ENCODE measurements at regions not wholly inside any gene's neighbourhood (a gene's known extent, or its start where the extent isn't known, plus 50 kb on each side); places are given as distances from the start of the nearest gene placed in this dataset.
"Not testable (repeated sequence)": the region's sequence is repeated elsewhere in the genome, so short reads cannot be mapped to it uniquely, and the experiment has no call there.

DNA sequence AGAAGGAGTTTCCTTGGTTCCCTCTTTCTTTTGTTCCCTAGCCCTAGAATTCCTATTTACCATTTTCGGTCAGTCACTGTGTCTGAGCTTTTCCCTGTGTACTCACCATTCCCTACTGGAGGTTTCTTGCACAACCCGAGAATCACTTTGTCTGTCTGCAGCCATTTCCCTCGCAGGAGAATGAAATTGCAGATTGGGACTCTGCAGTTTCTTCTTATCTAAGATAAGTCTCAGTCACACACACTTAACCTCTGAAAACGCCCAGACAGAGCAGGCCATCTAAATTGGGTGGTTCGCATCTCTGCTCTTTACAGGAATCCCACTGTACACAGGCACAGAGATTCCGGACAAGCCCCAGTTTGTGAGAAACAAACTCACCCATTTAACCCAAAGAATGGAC, 58.6 kb upstream of the CNTNAP2 start:
- DNase-seq, result no peak

DNA sequence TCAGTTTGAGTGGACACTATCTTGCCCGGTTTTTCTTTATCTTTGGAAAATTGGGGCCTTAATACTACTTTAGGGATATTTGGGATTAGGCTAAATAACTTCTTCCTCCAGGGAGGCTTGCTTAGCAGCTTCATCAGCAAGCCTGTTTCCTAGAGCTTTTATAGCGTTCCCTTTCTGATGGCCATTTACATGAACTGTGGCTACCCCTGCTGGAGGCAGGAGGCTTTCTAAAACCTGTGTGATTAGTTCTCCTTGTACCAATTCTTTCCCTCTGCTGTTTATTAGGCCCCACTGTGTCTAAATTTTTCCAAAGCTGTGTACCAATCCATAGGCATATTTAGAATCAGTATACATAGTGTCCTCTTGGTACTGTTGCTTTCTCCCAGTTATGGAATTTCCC, 61.7 kb upstream of the CNTNAP2 start:
- DNase-seq, result no peak

GRCh38 chr7:146053492-146053891, 63.1 kb upstream of the CNTNAP2 start:
- DNase-seq, result no peak

GRCh38 chr7:146043310-146043709, 73.3 kb upstream of the CNTNAP2 start:
- not testable (repeated sequence) for DNase-seq

GRCh38 chr7:146028251-146028750, 88.3 kb upstream of the CNTNAP2 start:
- no peak for DNase-seq

DNA sequence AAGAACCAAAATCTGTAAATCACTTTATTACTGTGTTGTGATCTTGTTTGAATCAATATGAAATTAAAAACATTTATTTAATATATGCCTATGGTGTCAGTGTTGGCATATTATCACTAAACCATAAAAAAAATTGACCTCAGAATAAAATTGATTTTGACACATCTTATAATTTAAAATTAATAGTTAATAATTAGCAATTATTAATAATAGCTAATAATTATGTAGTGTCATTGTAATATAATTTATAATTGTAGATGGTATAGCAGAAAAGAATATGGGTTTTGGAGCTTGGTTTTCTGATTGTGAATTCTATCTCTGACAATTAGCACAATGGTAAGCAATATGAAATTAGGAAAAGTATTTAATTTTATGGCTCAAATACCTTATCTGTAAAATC, 89.4 kb upstream of the CNTNAP2 start:
- DNase-seq, result no peak

- DNase-seq, result no peak
Measured at GRCh38 chr7:146022776-146023175, 93.8 kb upstream of the CNTNAP2 start.

DNA sequence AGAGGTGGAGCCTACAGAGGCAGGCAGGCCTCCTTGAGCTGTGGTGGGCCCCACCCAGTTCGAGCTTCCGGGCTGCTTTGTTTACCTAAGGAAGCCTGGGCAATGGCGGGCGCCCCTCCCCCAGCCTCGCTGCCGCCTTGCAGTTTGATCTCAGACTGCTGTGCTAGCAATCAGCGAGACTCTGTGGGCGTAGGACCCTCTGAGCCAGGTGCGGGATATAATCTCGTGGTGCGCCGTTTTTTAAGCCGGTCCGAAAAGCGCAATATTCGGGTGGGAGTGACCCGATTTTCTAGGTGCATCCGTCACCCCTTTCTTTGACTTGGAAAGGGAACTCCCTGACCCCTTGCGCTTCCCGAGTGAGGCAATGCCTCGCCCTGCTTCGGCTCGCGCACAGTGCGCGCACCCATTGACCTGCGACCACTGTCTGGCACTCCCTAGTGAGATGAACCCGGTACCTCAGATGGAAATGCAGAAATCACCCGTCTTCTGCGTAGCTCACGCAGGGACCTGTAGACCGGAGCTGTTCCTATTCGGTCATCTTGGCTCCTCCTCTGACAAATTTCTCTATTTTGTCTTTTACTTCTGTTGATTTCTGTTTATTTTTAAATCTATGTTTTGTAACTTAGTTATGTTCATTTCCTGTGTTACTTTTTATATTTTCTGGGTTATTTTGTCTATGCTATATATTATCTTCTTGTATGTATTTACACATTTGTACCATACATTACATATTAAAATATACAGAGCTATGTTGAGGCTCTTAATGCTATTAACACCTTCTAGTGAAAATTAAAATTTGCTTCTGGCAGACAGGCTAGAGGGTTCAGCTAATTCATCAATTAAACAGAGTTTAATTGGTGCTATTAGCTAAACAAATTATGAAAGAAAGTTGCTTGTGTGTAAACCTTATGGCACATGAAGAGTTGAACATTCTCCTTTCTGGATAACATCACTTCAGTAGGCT, 97.3 kb upstream of the CNTNAP2 start:
- DNase-seq, result not testable (repeated sequence)

DNA sequence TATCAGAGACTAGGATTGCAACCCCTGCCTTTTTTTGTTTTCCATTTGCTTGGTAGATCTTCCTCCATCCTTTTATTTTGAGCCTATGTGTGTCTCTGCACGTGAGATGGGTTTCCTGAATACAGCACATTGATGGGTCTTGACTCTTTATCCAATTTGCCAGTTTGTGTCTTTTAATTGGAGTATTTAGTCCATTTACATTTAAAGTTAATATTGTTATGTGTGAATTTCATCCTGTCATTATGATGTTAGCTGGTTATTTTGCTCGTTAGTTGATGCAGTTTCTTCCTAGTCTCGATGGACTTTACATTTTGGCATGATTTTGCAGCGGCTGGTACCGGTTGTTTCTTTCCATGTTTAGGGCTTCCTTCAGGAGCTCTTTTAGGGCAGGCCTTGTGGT, 99.2 kb upstream of the CNTNAP2 start:
- DNase-seq, result not testable (repeated sequence)

GRCh38 chr7:146014154-146014553, 102.4 kb upstream of the CNTNAP2 start:
- DNase-seq, result not testable (repeated sequence)

GRCh38 chr7:146008293-146008692, 108.3 kb upstream of the CNTNAP2 start:
- no peak for DNase-seq

DNA sequence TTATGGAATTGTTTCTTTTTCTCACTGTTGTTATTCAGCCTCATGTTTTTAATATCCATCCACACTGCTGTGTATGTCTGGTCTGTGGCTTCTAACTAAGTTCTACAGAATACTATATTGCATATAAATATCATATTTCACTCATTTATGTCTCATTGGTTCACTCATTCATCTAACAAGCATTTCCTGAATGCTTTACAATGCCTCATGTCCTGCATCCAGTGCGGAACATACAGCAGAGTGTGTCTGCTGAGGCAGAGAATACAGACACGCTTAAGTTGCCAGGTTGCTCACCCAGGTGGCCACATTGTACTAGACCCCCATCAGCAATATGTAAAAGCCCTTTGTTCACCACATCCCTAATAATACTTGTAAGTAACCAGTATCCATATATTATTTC, 111.8 kb upstream of the CNTNAP2 start:
- no peak for DNase-seq

DNA sequence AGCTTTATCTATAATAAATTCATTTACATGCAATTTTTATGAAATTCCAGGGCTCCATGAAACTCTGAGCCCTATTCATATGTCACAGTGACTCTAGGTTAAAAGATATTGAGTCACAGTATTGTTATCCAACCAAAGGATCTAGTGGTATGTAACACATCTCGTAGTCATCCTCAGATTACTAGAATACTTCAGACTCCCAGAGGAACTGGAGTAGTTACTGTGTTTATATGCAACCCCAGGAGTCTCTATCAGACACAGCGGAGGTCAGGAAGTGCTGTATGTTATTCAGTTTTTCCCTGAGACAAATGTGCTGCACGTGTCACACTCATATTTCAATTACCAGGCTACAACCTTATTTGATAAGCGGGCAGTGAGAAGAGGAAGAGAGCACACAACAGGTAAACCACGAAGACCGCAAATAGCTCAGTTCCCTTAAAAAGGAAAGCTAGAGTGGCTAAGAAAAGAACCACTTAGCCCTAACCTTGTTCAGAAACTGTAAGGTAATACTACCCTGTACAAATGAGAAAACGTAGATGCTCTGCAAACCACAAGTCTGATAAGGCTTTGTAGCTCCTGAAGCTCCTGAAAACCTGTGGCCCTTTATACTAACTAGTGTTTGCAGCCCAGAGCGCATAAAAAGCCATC, 114.0 kb upstream of the CNTNAP2 start:
- no peak for DNase-seq

DNA sequence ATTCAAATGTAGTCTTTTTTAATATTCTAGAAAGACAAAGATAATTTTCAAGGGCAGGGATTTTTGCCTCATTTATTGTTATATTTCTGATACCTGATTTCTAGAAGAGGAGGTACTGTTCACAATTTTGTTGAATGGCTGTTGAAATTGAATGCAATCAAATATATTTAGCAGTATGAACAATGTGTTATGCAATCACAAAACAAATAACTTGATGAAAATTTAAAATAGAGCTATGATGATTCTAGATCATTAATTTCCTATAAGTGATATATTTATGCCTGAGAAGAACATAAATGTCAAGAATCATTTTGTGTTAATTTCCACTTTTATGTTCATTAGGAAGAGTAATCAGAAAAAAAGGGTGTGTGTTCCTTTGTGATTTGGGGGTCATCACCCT, 114.6 kb upstream of the CNTNAP2 start:
- DNase-seq, result no peak

DNA sequence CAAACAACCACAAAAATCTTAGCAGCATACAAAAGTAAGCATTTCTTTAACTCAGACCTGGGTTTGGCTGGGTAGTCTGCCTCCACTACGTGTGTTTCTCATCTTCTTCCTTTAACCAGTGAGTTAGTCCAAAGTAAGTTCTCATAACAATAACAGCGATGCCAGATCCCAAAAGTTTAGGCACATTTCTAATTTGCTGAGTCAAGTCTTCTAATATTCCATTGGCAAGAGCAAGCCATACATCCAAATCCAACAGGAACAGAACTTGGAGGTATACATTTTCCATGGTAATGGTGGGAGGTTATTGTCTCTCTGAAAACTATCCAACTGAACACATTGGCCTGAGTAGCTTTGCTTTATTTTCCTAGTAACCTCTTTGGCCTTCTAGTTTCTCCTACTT, 115.7 kb upstream of the CNTNAP2 start:
- DNase-seq, result no peak

DNA sequence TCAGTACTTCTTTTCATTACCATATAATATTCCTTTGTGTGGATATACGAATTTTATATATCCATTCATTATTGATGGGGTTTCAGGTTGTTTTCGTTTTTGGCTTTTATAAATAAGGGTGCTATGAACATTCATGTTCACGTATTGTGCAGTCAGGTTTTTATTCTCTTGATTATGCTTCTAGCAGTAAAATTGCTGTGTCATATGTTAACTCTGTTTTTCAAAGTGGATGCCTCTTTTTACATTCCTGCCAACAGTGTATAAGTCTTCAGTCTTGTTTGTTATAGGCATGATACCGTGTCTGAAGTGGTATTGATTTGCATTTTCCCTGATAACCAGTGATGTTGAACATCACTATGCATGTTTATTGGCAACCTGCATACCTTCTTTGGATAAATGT, 127.1 kb upstream of the CNTNAP2 start:
- no peak for DNase-seq

DNA sequence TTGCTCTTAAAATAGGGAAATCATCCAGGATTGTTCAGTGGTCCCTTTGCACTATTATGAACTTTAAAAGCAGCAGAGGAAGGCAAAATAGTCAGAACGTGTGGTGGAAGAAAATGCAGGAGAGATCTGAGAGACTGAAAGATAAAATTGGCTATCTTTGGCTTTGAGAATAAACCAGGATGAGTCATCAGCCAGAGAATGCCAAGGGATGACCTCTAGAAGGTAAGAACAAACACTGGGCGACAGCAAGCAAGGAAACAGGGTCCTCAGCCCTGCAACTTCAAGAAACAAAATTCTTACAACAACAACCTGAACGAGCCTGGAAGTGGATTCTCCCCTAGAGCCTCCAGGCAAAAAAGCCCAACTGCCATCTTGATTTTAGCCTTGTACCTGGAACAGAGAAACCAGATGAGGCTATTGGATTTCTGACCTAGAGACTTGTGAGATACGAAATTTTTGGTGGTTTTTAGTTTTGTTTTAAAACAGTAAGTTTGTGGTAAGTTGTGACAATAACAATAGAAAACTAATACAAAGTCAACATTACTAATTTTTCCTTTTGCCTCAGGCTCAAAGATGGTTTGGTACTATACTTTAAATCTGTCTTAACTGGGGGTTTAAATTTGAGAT, 130.2 kb upstream of the CNTNAP2 start:
- no peak for DNase-seq

GRCh38 chr7:145978769-145979168, 137.8 kb upstream of the CNTNAP2 start:
- DNase-seq, result no peak

- DNase-seq, result no peak
Measured at GRCh38 chr7:145959981-145960380, 156.6 kb upstream of the CNTNAP2 start.

DNA sequence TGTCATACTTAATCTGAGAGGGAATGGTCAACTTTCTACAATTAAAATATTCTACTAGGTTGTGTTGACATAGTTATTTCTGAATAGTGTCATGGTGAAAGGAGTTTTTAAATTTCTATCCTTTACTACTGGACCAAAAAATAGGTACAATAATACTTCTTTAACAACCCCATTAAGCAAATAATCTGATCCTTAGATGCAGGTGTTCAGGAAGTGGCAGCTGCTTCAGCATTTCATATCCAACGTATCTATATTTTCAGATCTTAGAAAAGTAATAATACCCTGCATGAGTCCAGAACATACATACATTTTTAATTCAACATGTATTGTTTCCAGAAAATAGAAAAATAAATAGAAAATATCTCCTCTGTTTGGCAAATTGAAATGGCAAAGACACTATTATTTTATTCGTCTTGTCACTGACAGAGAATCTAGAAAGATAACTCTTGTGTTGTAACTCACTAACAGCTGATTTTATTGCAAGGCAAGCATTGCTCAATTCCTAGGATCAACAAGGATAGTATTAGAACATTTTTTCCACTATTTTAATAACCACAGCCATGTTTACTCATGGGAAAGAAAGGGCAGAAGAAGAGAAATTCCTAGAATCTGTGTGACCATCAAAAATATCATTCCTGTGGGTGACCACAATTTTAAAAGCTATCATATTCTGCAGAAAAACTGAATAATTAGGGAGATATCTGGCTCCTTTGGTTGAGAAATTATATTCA, 159.3 kb upstream of the CNTNAP2 start:
- no peak for DNase-seq

- no peak for DNase-seq
Measured at GRCh38 chr7:145951566-145951965, 165.0 kb upstream of the CNTNAP2 start.

DNA sequence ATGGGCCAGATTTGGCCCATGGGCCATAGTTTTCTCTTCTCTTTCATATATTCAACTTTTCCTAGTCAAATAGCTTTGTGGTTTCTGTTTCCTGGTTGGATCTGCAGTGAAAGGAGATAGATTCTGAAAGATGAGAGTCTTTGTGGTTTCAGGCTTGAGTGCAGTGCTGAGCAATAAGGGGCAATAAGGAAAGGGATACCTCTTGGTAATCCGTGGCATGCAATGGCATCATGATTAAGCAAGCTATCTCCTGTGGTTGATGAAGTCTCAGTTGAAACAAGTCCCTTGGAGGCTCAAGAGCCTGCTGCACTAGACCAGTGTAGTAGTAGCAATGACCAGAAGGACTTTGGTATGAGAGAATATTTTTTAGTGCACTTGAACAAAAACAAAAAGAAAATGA, 187.7 kb upstream of the CNTNAP2 start:
- no peak for DNase-seq

DNA sequence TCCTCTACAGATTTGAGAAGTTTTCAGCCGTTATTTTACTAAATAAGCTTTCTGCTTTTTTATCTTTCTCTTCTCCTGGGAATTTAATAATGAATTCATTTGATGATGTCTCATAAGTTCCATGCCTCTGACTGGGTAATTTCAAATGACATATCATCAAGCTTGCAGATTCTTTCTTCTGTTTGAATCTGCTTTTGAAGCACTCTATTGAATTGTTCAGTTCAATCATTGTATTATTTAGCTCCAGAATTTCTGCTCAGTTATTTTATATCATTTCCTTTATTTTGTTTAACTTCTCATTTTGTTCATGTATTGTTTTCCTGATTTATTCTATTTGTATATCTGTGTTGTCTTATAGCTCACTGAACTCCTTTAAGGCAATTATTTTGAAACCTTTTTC, 196.9 kb upstream of the CNTNAP2 start:
- no peak for DNase-seq

Measured in central memory CD4-positive, alpha-beta T cell (primary cell).